SK-N-SH treated with all-trans-retinoic acid at 6 μM for 48 hours (cell line): ENCODE measurements at regions not wholly inside any gene's neighbourhood (a gene's known extent, or its start where the extent isn't known, plus 50 kb on each side); places are given as distances from the start of the nearest gene placed in this dataset.

Experiments
- ATAC-seq: fragments of 200-7000 bp; cut with Tn5 transposase; 3 replicates; pipeline ENCODE4 v1.9.1; 2020; ENCODE audit warnings: mild to moderate bottlenecking, moderate library complexity
- ARNTL ChIP-seq: fragments of 450-650 bp; formaldehyde crosslinking; IDR thresholded peaks from 2 replicates; pipeline ENCODE4 v1.5.0; 2020; ENCODE audit warnings: low read depth, mild to moderate bottlenecking, moderate library complexity, borderline replicate concordance
- BACH2 ChIP-seq: fragments of 250-450 bp; sonication (Bioruptor Pico); IDR thresholded peaks from 2 replicates; pipeline ENCODE4 v1.9.0; 2021; ENCODE audit warnings: mild to moderate bottlenecking, borderline replicate concordance
- CREB5 ChIP-seq: fragments of 250-450 bp; sonication (Bioruptor Pico); IDR thresholded peaks from 2 replicates; pipeline ENCODE4 v1.5.1; 2020; ENCODE audit warnings: low read depth, mild to moderate bottlenecking, moderate library complexity
- CSDC2 ChIP-seq: fragments of 250-450 bp; sonication (Bioruptor Pico); IDR thresholded peaks from 2 replicates; pipeline ENCODE4 v1.5.0; 2020; ENCODE audit warnings: mild to moderate bottlenecking, moderate library complexity
- CSRNP3 ChIP-seq: fragments of 250-450 bp; sonication (Bioruptor Pico); IDR thresholded peaks from 2 replicates; pipeline ENCODE4 v1.5.1; 2021; ENCODE audit warnings: mild to moderate bottlenecking, moderate library complexity
- ESRRG ChIP-seq: fragments of 250-450 bp; sonication (Bioruptor Pico); IDR thresholded peaks from 2 replicates; pipeline ENCODE4 v1.6.1; 2021; ENCODE audit warnings: mild to moderate bottlenecking
- GLIS3 ChIP-seq: fragments of 250-450 bp; sonication (Bioruptor Pico); IDR thresholded peaks from 2 replicates; pipeline ENCODE4 v1.5.0; 2020; ENCODE audit warnings: mild to moderate bottlenecking, moderate library complexity
- ISL1 ChIP-seq: fragments of 250-450 bp; sonication (Bioruptor Pico); IDR thresholded peaks from 2 replicates; pipeline ENCODE4 v2.1.2; 2022; ENCODE audit warnings: mild to moderate bottlenecking, moderate library complexity
- PATZ1 ChIP-seq: fragments of 250-450 bp; sonication (Bioruptor Pico); IDR thresholded peaks from 2 replicates; pipeline ENCODE4 v1.8.0; 2020; ENCODE audit warnings: mild to moderate bottlenecking, moderate library complexity, borderline replicate concordance
- POU6F1 ChIP-seq: fragments of 250-450 bp; sonication (Bioruptor Pico); IDR thresholded peaks from 2 replicates; pipeline ENCODE4 v1.8.0; 2021; ENCODE audit warnings: low read depth, mild to moderate bottlenecking, moderate library complexity, borderline replicate concordance
- RARB ChIP-seq: fragments of 250-450 bp; sonication (Bioruptor Pico); IDR thresholded peaks from 2 replicates; pipeline ENCODE4 v1.8.0; 2021; ENCODE audit warnings: mild to moderate bottlenecking, moderate library complexity
- SNAI2 ChIP-seq: fragments of 250-450 bp; sonication (Bioruptor Pico); IDR thresholded peaks from 2 replicates; pipeline ENCODE4 v1.5.0; 2020; ENCODE audit warnings: mild to moderate bottlenecking, moderate library complexity
- TCF4 ChIP-seq: fragments of 250-450 bp; sonication (Bioruptor Pico); IDR thresholded peaks from 2 replicates; pipeline ENCODE4 v1.8.0; 2021; ENCODE audit warnings: mild to moderate bottlenecking, moderate library complexity, borderline replicate concordance
- TOX ChIP-seq: fragments of 250-450 bp; sonication (Bioruptor Pico); IDR thresholded peaks from 2 replicates; pipeline ENCODE4 v1.8.0; 2021; ENCODE audit warnings: mild to moderate bottlenecking, moderate library complexity, borderline replicate concordance
- TSHZ2 ChIP-seq: fragments of 250-450 bp; sonication (Bioruptor Pico); IDR thresholded peaks from 2 replicates; pipeline ENCODE4 v1.5.0; 2020; ENCODE audit warnings: mild to moderate bottlenecking, moderate library complexity
- ZC3H10 ChIP-seq: fragments of 250-450 bp; sonication (Bioruptor Pico); IDR thresholded peaks from 2 replicates; pipeline ENCODE4 v1.5.1; 2021; ENCODE audit warnings: mild to moderate bottlenecking, moderate library complexity
- ZFP3 ChIP-seq: fragments of 250-450 bp; sonication (Bioruptor Pico); IDR thresholded peaks from 2 replicates; pipeline ENCODE4 v1.5.0; 2020; ENCODE audit warnings: mild to moderate bottlenecking, moderate library complexity
- ZFP30 ChIP-seq: fragments of 450-650 bp; formaldehyde crosslinking; IDR thresholded peaks from 2 replicates; pipeline ENCODE4 v1.5.0; 2022; ENCODE audit warnings: mild to moderate bottlenecking, moderate library complexity
- ZNF565 ChIP-seq: fragments of 450-650 bp; formaldehyde crosslinking; conservative IDR thresholded peaks from 2 replicates; pipeline ENCODE4 v1.5.0; 2020; ENCODE audit warnings: low read depth, mild to moderate bottlenecking, moderate library complexity
- ZNF70 ChIP-seq: fragments of 450-650 bp; formaldehyde crosslinking; IDR thresholded peaks from 2 replicates; pipeline ENCODE4 v1.5.0; 2020; ENCODE audit warnings: mild to moderate bottlenecking, moderate library complexity
- ZNF8 ChIP-seq: fragments of 450-650 bp; formaldehyde crosslinking; IDR thresholded peaks from 2 replicates; pipeline ENCODE4 v1.5.0; 2020; ENCODE audit warnings: mild to moderate bottlenecking, moderate library complexity

GRCh38 chr12:93184672-93185368 lies 192.9 kb upstream of the NUDT4 start:
- ATAC-seq: peak; percentile 84
- peak; percentile 14; the same call in 1 of the 2 replicates for TF ChIP-seq ISL1 (CRISPR knock-in tag)
- no peak for TF ChIP-seq ESRRG (CRISPR knock-in tag)
- 0 out of 2 replicates have a peak, but pooled peaks have one; percentile 23 for TF ChIP-seq RARB (CRISPR knock-in tag)
- TF ChIP-seq ZFP3 (CRISPR knock-in tag): no peak

- no peak for ATAC-seq
Measured at GRCh38 chr12:93185369-93185741, 192.4 kb upstream of the NUDT4 start.

More at GRCh38 chr12:93185369-93185741, 192.4 kb upstream of the NUDT4 start:
- no peak for TF ChIP-seq ZNF565 (CRISPR knock-in tag)
- TF ChIP-seq ZC3H10 (CRISPR knock-in tag): no peak
- no peak for TF ChIP-seq ZNF8 (CRISPR knock-in tag)
- TF ChIP-seq SNAI2 (CRISPR knock-in tag): no peak
- TF ChIP-seq ZFP3 (CRISPR knock-in tag): no peak
- no peak for TF ChIP-seq TOX (CRISPR knock-in tag)
- TF ChIP-seq ZNF70 (CRISPR knock-in tag): no peak
- TF ChIP-seq ARNTL (CRISPR knock-in tag): no peak
- no peak for TF ChIP-seq POU6F1 (CRISPR knock-in tag)
- TF ChIP-seq TCF4 (CRISPR knock-in tag): no peak
- no peak for TF ChIP-seq PATZ1
- TF ChIP-seq ESRRG (CRISPR knock-in tag): no peak
- TF ChIP-seq CREB5 (CRISPR knock-in tag): no peak
- no peak for TF ChIP-seq RARB (CRISPR knock-in tag)
- TF ChIP-seq CSDC2 (CRISPR knock-in tag): no peak
- TF ChIP-seq CSRNP3 (CRISPR knock-in tag): no peak
- TF ChIP-seq TSHZ2: no peak
- TF ChIP-seq ZFP30 (CRISPR knock-in tag): no peak
- no peak for TF ChIP-seq GLIS3 (CRISPR knock-in tag)
- no peak for TF ChIP-seq BACH2 (CRISPR knock-in tag)
- TF ChIP-seq, all 23 proteins: peak for 0
